NCI-H2227 treated with DMSO at 0.1 percent for 48 hours (cell line): ENCODE measurements at regions not wholly inside any gene's neighbourhood (a gene's known extent, or its start where the extent isn't known, plus 50 kb on each side); places are given as distances from the start of the nearest gene placed in this dataset.

Experiments used
- DNase-seq: peaks from one replicate; lab custom pipeline; 2025; lab: John Stamatoyannopoulos, UW

DNA sequence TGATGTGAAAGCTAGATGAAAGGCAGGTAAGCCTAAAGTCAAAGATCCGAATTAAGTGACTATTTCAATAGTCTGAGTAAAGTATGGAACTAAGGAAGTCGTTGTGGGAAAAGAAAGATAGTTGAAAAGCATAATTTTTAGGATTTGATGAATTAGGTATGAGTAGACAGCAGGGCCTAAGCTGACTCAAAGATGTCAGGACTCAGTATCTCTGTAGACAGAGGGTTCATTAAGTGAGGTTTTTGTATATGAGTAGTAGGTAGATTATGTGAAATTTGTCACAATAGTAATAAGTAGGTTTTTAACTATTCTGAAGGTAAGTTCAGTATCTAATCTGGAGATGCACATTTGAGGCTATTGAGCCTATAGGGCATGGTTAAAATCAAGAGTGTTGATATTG, 196.4 kb downstream of the RASSF9 start:
- DNase-seq = no peak

DNA sequence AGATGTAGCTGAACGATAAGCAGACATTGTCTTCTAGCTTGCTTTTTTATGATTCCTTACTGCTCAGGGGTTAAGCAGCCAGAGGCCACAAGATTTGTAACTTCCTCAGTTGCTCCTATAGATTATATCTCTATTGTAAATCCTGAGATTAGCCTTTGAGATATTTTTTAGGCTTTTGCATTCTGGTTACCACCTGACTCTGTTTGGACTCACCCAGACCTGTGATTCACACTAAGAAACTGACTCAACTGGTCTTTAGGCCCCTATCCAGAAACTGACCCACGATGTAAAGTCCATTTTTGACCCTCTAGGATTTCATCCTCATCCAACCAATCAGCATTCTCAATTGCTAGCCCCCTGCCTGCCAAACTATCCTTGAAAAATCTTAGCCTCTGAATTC, 194.4 kb downstream of the RASSF9 start:
- no peak for DNase-seq

DNA sequence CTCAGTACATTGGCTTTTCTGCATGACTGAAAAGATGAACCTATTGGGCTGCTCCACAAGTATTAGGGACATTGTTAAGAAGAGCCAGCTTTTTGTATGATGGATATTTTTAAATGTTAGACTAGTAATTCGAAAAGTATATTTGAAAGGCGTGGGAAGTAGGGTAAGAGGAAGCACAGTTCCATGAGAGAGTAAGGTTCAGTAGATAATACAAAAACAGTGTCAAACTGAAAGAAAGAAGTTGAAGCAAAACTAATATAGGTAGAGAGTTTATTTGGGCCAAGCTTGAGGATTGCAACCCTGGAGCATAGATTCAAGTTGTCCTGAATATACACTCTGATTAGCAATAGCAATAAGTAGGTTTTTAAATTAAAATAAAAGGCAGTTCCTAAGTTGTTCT, 193.9 kb downstream of the RASSF9 start:
- DNase-seq = no peak

DNA sequence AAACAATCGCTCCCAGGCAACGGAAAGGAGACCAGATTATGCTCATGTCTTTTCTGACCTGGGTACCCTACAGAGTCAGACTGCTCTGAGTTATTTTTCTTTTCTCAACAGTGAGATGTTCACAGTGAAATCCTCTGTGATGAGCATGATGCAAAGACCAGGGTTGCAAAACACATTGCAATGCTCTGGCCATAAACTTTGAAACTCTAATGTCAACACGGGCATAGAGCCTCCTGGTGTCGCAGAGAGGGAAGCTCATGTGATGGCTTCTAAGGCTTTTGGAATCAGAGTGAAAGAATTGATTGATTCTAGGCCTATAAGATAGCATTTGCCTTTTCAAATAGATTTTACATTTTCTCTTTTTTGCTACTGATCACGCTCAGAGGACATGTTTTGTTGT, 193.4 kb downstream of the RASSF9 start:
- no peak for DNase-seq

DNA sequence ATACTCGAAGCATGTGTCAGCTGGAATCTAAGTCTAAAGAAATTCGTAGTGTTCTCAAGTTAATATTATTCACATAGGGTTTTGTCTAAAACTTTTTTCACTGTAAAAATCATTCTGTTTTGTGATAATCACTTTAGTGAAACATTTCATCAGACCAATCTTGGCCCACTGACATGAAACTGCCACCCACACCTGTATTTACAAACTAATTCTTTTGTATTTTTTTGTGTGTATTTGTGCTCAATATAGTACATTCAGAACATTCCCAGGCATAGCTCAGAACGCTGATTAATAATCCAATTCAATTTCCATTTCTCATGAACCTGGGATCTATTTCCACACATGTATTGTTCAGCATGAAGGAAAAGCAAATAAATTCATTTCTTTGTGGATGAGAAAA, 191.7 kb downstream of the RASSF9 start:
- DNase-seq = no peak

DNA sequence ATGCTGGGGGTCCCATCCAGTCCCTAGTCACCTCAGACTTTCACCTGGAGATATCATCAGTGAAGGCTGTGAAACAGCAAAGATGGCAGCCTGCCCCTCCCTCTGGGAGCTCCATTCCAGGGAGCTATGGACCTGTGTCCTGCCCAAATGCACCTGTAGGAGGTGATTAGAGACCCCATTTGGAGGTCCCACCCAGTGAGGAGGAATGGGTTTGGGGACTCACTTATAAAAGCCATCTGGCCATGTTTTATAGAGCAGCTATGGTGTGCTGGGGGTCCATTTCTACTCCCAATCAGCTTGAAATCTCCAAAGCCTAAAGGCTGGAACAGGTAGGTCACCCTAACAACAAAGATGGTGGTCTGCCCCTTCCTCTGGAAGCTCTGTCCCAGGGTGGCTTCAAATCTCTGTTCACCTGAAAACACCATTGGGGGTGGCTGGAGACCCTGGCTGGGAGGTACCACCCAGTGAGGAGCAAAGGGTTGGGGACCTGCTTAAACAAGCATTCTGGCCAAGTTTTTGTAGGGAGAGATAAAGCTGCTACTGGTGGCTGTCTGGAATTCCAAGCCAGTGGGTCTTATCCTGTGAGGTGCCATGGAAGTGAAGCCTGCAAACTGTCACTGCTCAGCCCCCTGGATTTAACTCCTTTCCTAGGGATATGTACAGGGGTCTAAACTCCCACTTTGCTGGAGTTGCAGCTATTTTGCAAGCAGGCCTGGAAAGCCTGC, 182.3 kb downstream of the RASSF9 start:
- no peak for DNase-seq

DNA sequence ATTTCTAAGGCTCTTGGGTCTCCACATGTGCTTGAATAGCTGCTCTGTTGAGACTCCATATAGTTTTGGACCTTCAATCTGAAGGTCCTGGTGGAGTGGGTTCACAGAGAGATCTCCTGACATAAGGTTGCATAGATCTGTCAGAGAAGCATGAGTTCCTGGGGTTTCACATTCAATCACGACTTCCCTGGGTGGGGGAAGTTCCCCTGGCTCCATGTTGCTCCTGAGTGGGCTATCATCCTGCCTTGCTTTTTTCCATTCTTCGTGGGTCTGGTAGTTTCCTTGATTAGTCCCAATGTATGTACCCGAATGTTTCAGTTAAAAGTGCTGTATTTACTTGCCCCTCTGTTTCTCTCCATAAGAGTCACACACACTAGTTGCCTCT, 181.8 kb downstream of the RASSF9 start:
- DNase-seq = no peak

DNA sequence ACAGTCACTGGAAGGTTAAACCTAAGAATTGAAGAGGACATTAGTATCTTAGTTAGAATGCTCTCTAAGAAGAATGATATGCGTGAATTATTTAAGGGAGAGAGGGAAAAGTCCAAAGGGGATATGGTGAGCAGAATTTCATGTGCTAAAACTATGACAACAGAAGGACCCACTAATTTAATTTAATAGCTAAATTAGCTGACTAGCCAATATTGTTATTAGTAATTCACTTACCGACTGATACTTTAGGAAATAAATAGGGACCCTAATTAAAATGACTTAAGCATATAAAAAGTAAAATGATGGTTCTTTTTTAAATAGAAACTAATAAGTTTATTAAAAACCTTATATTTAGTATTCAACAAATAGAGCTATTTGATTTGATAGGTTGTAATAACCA, 179.6 kb downstream of the RASSF9 start:
- no peak for DNase-seq

GRCh38 chr12:85657251-85657650, 179.0 kb downstream of the RASSF9 start:
- DNase-seq = no peak

DNA sequence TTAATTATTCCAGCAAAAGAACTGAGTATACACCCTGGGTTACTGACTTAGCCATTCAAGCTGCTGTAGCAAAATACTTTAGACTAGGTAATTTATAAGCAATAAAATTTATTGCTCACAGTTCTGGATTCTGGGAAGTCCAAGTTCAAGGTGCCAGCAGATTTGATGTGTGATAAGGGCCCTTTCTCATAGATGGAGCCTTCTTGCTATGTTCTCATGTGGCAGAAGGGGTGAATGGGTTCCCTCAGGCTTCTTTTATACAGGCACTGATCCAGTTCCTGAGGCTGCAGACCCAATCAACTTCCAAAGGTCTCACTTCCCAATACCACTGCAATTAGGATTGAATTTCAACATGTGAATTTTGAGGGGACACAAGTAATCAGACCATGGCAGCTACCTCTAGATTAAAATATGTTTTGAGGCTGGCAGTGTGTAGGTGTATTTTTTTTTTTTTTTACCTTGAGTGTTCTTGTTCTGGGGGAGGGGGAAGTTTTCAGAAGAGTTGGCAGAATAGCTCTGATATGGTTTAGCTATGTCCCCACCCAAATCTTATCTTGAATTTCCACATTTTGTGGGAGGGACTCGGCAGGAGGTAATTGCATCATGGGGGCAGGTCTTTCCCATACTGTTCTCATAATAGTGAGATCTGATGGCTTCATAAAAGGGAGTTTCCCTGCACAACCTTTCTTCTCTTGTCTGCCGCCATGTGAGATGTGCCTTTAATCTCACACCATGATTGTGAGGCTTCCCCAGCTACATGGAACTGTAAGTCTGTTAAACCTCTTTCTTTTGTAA, 178.2 kb downstream of the RASSF9 start:
- DNase-seq = no peak

DNA sequence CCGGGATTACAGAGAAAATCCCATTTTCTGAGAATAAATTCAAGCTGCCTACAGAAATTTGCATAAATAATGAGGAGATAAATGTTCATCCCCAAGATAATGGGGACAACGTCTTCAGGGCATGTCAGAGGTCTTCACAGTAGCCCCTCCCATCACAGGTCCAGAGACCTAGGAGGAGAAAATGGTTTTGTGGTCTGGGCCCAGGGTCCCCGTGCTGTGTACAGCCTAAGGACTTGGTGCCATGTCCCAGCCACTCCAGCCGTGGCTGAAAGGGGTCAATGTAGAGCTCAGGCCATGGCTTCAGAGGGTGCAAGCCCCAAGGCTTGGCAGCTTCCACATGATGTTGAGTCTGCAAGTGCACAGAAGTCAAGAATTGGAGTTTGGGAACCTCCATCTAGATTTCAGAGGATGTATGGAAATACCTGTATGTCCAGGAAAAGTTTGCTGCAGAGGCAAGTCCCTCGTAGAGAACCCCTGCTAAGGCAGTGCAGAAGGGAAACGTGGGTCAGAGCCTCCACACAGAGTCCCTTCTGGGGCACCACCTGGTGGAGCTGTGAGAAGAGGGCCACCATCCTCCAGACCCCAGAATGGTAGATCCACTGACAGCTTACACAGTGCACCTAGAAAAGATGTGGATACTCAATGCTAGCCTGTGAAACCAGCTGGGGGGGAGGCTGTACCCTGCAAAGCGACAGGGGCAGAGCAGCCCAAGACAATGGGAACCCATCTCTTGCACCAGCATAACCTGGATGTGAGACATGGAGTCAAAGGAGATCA, 176.3 kb downstream of the RASSF9 start:
- no peak for DNase-seq

DNA sequence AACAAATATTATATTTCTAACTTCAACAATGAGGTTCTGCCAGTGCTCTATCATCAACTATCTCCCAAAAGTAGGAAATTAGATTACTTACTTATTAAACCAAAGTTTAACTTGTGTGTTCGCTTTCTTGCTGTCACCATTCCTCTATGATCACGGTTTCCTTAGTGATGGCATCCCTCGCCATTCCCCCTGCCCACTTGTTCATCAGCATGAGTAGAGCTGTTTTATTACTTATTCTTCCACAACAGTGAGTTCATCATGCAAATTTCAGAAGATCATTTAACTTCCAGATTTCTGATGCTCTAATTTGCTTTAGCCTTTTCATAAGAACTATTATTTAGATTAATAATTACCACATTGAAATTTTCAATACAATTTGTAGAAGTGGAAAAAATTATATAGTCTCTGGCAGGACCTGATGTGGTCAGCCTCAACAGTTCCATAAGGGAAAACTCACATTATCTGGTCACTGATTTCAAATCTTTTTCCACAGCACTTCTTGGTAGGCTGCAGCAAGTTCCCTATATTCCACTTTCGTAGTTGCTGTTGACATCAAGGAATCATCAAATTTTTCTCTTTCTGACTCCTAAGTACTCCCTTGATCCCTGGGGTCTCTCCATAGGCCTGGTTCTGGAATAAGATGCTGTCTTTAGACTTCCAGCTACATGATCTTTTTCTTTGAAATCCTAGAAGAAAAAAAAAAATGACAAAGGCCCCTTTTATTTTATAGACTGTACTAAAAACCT, 174.6 kb downstream of the RASSF9 start:
- DNase-seq = no peak

- DNase-seq = no peak
Measured at GRCh38 chr12:85662207-85662602, 174.0 kb downstream of the RASSF9 start.

- DNase-seq = no peak
Measured at GRCh38 chr12:85663631-85664030, 172.6 kb downstream of the RASSF9 start.

DNA sequence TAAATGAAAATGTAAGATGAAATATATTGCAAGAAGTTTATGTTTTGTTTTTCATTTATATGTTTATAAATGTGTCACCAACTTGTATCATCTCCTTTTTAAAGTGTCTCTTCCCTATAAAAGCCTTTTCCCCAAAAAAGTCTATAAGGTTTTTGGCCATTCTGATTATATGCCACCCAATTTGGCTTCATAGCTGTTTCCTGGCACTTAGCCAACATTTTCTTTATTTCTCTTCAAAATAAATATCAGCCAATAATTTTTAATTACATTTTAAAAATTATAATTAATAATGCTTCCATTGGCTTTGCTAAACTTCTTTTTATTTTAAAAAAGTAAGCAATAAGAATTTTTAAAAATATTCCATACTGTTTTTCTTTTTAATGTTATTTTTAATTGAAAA, 171.8 kb downstream of the RASSF9 start:
- DNase-seq = no peak

- no peak for DNase-seq
Measured at GRCh38 chr12:85669911-85670310, 166.3 kb downstream of the RASSF9 start.

GRCh38 chr12:85672436-85672835, 163.8 kb downstream of the RASSF9 start:
- no peak for DNase-seq

DNA sequence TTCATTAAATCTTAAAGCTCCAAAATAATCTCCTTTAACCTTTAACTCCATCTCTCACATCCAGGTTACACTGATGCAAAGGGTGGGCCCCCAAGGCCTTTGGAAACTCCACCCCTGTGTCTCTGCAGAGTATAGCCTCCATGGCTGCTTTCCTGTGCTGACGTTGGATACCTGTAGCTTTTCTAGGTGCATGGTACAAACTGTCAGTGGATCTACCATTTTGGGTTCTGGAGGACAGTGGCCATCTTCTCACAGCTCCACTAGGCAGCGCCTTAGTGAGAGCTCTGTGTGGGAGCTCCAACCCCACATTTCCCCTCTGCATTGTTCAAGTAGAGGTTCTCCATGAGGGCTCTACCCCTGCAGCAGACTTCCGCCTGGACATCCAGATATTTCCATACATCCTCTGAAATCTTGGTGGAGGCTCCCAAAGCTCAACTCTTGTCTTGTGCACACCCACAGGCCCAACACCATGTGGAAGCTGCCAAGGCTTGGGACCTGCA, 162.2 kb downstream of the RASSF9 start:
- DNase-seq = no peak

- DNase-seq = no peak
Measured at GRCh38 chr12:85676816-85677749, 159.1 kb downstream of the RASSF9 start.

DNA sequence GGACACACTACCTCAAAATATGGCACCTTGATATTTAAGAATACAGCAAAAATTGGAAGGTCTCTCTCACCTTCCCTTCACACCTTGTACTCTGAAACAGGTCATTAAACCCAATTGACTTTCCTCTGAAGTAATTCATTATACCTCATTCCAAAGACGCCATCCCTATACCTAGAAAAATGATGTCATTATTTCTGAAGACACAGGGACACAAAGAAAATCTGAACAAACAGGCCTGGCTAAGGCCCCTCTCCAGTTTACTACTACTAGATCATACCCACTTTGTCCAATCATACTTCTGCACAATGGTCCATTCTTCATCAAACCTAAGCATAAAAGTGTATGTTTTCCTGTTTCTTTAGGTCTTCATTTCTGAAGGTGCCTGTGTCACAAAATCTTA, 156.9 kb downstream of the RASSF9 start:
- DNase-seq = no peak

GRCh38 chr12:85680881-85681280, 155.3 kb downstream of the RASSF9 start:
- no peak for DNase-seq
